ENCODE measurements at regions not wholly inside any gene's neighbourhood (a gene's known extent, or its start where the extent isn't known, plus 50 kb on each side); places are given as distances from the start of the nearest gene placed in this dataset.

- intact Hi-C loops (cut with DNase I): no loop called here
- DNase-seq: no peak
Measured at GRCh38 chr5:4295663-4296339, 700.2 kb downstream of the IRX1 start.

GRCh38 chr5:4306057-4306456 is 710.4 kb downstream of the IRX1 start:
- H3K27me3 ChIP-seq: no peaks in the 10 kb centered on the region
- no peaks in the 10 kb centered on the region for H3K4me1 ChIP-seq
- H3K36me3 ChIP-seq: no peaks in the 10 kb centered on the region
- intact Hi-C loops (cut with DNase I): no loop called here
- no peak overlapping the region for H3K27ac ChIP-seq
- H3K4me3 ChIP-seq: no peak overlapping the region
- H3K9me3 ChIP-seq: no peaks in the 10 kb centered on the region
- DNase-seq: no peak
- no peak overlapping the region for H3K9ac ChIP-seq (ENCODE audit: low read depth in 2 of 2, low read length in 2 of 2)
- no peak for TF ChIP-seq CTCF (IDR thresholded peaks at IDR 0.05)

More at GRCh38 chr5:4295663-4296339, 700.2 kb downstream of the IRX1 start:
- TF ChIP-seq CTCF (IDR thresholded peaks at IDR 0.05): no peak
- no peak overlapping the region for H3K9ac ChIP-seq (ENCODE audit: low read depth in 2 of 2, low read length in 2 of 2)
- H3K36me3 ChIP-seq: no peaks in the 10 kb centered on the region
- H3K27ac ChIP-seq: no peak overlapping the region
- H3K9me3 ChIP-seq: no peaks in the 10 kb centered on the region
- H3K27me3 ChIP-seq: no peaks in the 10 kb centered on the region
- no peaks in the 10 kb centered on the region for H3K4me1 ChIP-seq
- no peak overlapping the region for H3K4me3 ChIP-seq

GRCh38 chr5:4309026-4309425 is 713.4 kb downstream of the IRX1 start:
- Histone ChIP-seq H3K4me3 (no peak overlapping the region), H3K36me3 (no peaks in the 10 kb centered on the region), H3K9ac (ENCODE audit: low read depth in 2 of 2, low read length in 2 of 2) (no peak overlapping the region), H3K9me3 (no peaks in the 10 kb centered on the region), H3K27me3 (no peaks in the 10 kb centered on the region), H3K4me1 (no peaks in the 10 kb centered on the region), H3K27ac (no peak overlapping the region)
- intact Hi-C loops (cut with DNase I): no loop called here
- no peak for DNase-seq
- no peak for TF ChIP-seq CTCF (IDR thresholded peaks at IDR 0.05)

- intact Hi-C loops (cut with DNase I): no loop called here
- Histone ChIP-seq H3K9ac (ENCODE audit: low read depth in 2 of 2, low read length in 2 of 2) (no peak overlapping the region), H3K27me3 (no peaks in the 10 kb centered on the region), H3K9me3 (no peaks in the 10 kb centered on the region), H3K4me1 (no peaks in the 10 kb centered on the region), H3K27ac (no peak overlapping the region), H3K4me3 (no peak overlapping the region), H3K36me3 (no peaks in the 10 kb centered on the region)
- no peak for TF ChIP-seq CTCF (IDR thresholded peaks at IDR 0.05)
- DNase-seq: no peak
Measured at GRCh38 chr5:4313138-4313537, 717.5 kb downstream of the IRX1 start.

- no peak for DNase-seq
- Histone ChIP-seq H3K27ac (no peak overlapping the region), H3K27me3 (no peaks in the 10 kb centered on the region), H3K9ac (ENCODE audit: low read depth in 2 of 2, low read length in 2 of 2) (no peak overlapping the region), H3K36me3 (no peaks in the 10 kb centered on the region), H3K4me1 (no peaks in the 10 kb centered on the region), H3K9me3 (no peaks in the 10 kb centered on the region), H3K4me3 (no peak overlapping the region)
- no peak for TF ChIP-seq CTCF (IDR thresholded peaks at IDR 0.05)
- intact Hi-C loops (cut with DNase I): no loop called here
Measured at GRCh38 chr5:4319478-4320128, 724.0 kb downstream of the IRX1 start.

Data from colonic mucosa (tissue), 4 donors.